ENCODE measurements at regions not wholly inside any gene's neighbourhood (a gene's known extent, or its start where the extent isn't known, plus 50 kb on each side); places are given as distances from the start of the nearest gene placed in this dataset.

- DNase-seq (ENCODE audit: low read depth, low spot score), result no peak
These were observed 196.1 kb downstream of the ANAPC1 start for GRCh38 chr2:111687911-111688310.

- DNase-seq (ENCODE audit: low read depth, low spot score), result no peak
These were observed 195.5 kb downstream of the ANAPC1 start for GRCh38 chr2:111688482-111688881.

- DNase-seq (ENCODE audit: low read depth, low spot score), result no peak
These were observed 194.8 kb downstream of the ANAPC1 start for GRCh38 chr2:111689174-111689573.

GRCh38 chr2:111689941-111690340, 194.1 kb downstream of the ANAPC1 start:
- no peak for DNase-seq (ENCODE audit: low read depth, low spot score)

GRCh38 chr2:111691164-111691875, 192.7 kb downstream of the ANAPC1 start:
- no peak for DNase-seq (ENCODE audit: low read depth, low spot score)

- no peak for DNase-seq (ENCODE audit: low read depth, low spot score)
These were observed 191.7 kb downstream of the ANAPC1 start for GRCh38 chr2:111692311-111692710.

GRCh38 chr2:111694700-111695101, 189.3 kb downstream of the ANAPC1 start:
- DNase-seq (ENCODE audit: low read depth, low spot score), result no peak

- DNase-seq (ENCODE audit: low read depth, low spot score), result no peak
These were observed 188.5 kb downstream of the ANAPC1 start for GRCh38 chr2:111695441-111696007.

- no peak for DNase-seq (ENCODE audit: low read depth, low spot score)
These were observed 187.8 kb downstream of the ANAPC1 start for GRCh38 chr2:111696226-111696625.

GRCh38 chr2:111697560-111697959, 186.4 kb downstream of the ANAPC1 start:
- no peak for DNase-seq (ENCODE audit: low read depth, low spot score)

- no peak for DNase-seq (ENCODE audit: low read depth, low spot score)
These were observed 185.9 kb downstream of the ANAPC1 start for GRCh38 chr2:111698089-111698488.

- peak; percentile 66 for DNase-seq (ENCODE audit: low read depth, low spot score)
These were observed 185.0 kb downstream of the ANAPC1 start for GRCh38 chr2:111698743-111699554.

GRCh38 chr2:111701266-111701665, 182.7 kb downstream of the ANAPC1 start:
- DNase-seq (ENCODE audit: low read depth, low spot score), result peak; percentile 68

GRCh38 chr2:111701798-111702118, 182.2 kb downstream of the ANAPC1 start:
- DNase-seq (ENCODE audit: low read depth, low spot score), result no peak

- peak; percentile 69 for DNase-seq (ENCODE audit: low read depth, low spot score)
These were observed 181.7 kb downstream of the ANAPC1 start for GRCh38 chr2:111702119-111702803.

- no peak for DNase-seq (ENCODE audit: low read depth, low spot score)
These were observed 181.2 kb downstream of the ANAPC1 start for GRCh38 chr2:111702804-111703196.

GRCh38 chr2:111703759-111704158, 180.2 kb downstream of the ANAPC1 start:
- DNase-seq (ENCODE audit: low read depth, low spot score), result peak; percentile 35

- no peak for DNase-seq (ENCODE audit: low read depth, low spot score)
These were observed 179.7 kb downstream of the ANAPC1 start for GRCh38 chr2:111704246-111704645.

- DNase-seq (ENCODE audit: low read depth, low spot score), result no peak
These were observed 178.8 kb downstream of the ANAPC1 start for GRCh38 chr2:111705239-111705638.

GRCh38 chr2:111705711-111706336, 178.2 kb downstream of the ANAPC1 start:
- DNase-seq (ENCODE audit: low read depth, low spot score), result peak; percentile 90

- DNase-seq (ENCODE audit: low read depth, low spot score), result no peak
These were observed 177.5 kb downstream of the ANAPC1 start for GRCh38 chr2:111706481-111707001.

GRCh38 chr2:111707700-111708099, 176.3 kb downstream of the ANAPC1 start:
- DNase-seq (ENCODE audit: low read depth, low spot score), result no peak
